Right atrium auricular region (tissue), 2 donors: ENCODE measurements at regions not wholly inside any gene's neighbourhood (a gene's known extent, or its start where the extent isn't known, plus 50 kb on each side); places are given as distances from the start of the nearest gene placed in this dataset.

Experiments used
- DNase-seq: peaks from one replicate; pipeline ENCODE4 v3.0.0-alpha.2; 2019; ENCODE audit warnings: low spot score
- H3K27ac ChIP-seq, 2 donors: fragments of 200-600 bp; sonication (generic); 1 replicate in 1 of 2; 2 replicates in 1 of 2; pipeline ENCODE4 v1.5.1; 2016 to 2019
- H3K27me3 ChIP-seq, 2 donors: fragments of 200-600 bp; sonication (generic); one replicate each; pipeline versions ENCODE4 v1.5.1 to v1.6.0; 2017 to 2019
- H3K36me3 ChIP-seq: fragments of 200-600 bp; sonication (generic); one replicate; pipeline ENCODE4 v1.5.1; 2016
- H3K4me1 ChIP-seq, 2 donors: fragments of 200-600 bp; sonication (generic); one replicate each; pipeline versions ENCODE4 v1.5.1 to v1.6.0; 2017 to 2019
- H3K4me3 ChIP-seq, 2 donors: fragments of 200-600 bp; sonication (generic); 1 replicate in 1 of 2; 2 replicates in 1 of 2; pipeline ENCODE4 v1.5.1; 2017 to 2019; ENCODE audit warnings: mild to moderate bottlenecking in 1 of 2, moderate library complexity in 1 of 2
- H3K9me3 ChIP-seq, 2 donors: fragments of 200-600 bp; sonication (generic); one replicate each; pipeline ENCODE4 v1.5.1; 2019
- CTCF ChIP-seq, 2 donors: fragments of 200-600 bp; sonication (generic); IDR thresholded peaks; one replicate each; pipeline ENCODE4 v1.5.1; 2019; ENCODE audit warnings: antibody characterized with exemption in 2 of 2

GRCh38 chr20:12311094-12311865 lies 393.6 kb downstream of the BTBD3 start:
- Histone ChIP-seq H3K9me3 (peaks cover 0 to 8% of the 10 kb centered on the region in 2 donors), H3K4me3 (no peak overlapping the region), H3K36me3 (no peaks in the 10 kb centered on the region), H3K27ac (no peak overlapping the region), H3K27me3 (no peaks in the 10 kb centered on the region), H3K4me1 (no peaks in the 10 kb centered on the region)
- TF ChIP-seq CTCF (IDR thresholded peaks at IDR 0.05): no peak
- DNase-seq: no peak

GRCh38 chr20:12315652-12316051 lies 398.0 kb downstream of the BTBD3 start:
- no peaks in the 10 kb centered on the region for H3K36me3 ChIP-seq
- H3K9me3 ChIP-seq: no peaks in the 10 kb centered on the region
- no peak overlapping the region for H3K4me3 ChIP-seq
- H3K4me1 ChIP-seq: no peaks in the 10 kb centered on the region
- DNase-seq: no peak
- TF ChIP-seq CTCF (IDR thresholded peaks at IDR 0.05): no peak
- H3K27ac ChIP-seq: no peak overlapping the region
- no peaks in the 10 kb centered on the region for H3K27me3 ChIP-seq

GRCh38 chr20:12316794-12317193 lies 399.1 kb downstream of the BTBD3 start:
- Histone ChIP-seq H3K9me3 (no peaks in the 10 kb centered on the region), H3K27me3 (no peaks in the 10 kb centered on the region), H3K4me3 (no peak overlapping the region), H3K36me3 (no peaks in the 10 kb centered on the region), H3K27ac (no peak overlapping the region), H3K4me1 (no peaks in the 10 kb centered on the region)
- no peak for DNase-seq
- TF ChIP-seq CTCF (IDR thresholded peaks at IDR 0.05): no peak

- Histone ChIP-seq H3K4me3 (no peak overlapping the region), H3K36me3 (no peaks in the 10 kb centered on the region), H3K27ac (no peak overlapping the region), H3K27me3 (no peaks in the 10 kb centered on the region), H3K4me1 (no peaks in the 10 kb centered on the region), H3K9me3 (no peaks in the 10 kb centered on the region)
- DNase-seq: no peak
- TF ChIP-seq CTCF (IDR thresholded peaks at IDR 0.05): no peak
These were observed 399.7 kb downstream of the BTBD3 start for GRCh38 chr20:12317433-12317832.

DNA sequence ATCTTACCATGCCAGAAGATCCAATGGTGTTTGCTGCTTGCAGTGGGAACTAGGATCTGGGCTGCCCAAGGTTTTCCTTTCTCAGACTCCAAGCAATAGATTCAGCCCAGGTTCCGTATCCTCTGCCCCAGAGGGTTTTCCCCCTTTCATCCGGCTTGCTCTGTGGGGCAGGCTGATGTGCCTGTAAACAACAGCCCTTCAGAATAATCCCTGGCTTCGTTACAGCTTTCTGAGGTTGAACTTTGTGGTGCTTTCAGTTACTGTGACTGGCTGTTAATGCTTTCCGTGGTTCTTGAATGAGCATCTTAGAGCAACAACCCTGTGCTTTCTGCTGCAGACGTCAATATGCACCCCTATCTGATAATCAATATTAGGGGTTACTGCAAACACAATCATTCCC lies 400.4 kb downstream of the BTBD3 start:
- no peak for TF ChIP-seq CTCF (IDR thresholded peaks at IDR 0.05)
- DNase-seq: no peak
- Histone ChIP-seq H3K27ac (no peak overlapping the region), H3K27me3 (no peaks in the 10 kb centered on the region), H3K4me3 (no peak overlapping the region), H3K36me3 (no peaks in the 10 kb centered on the region), H3K9me3 (no peaks in the 10 kb centered on the region), H3K4me1 (no peaks in the 10 kb centered on the region)

- DNase-seq: no peak
- Histone ChIP-seq H3K36me3 (no peaks in the 10 kb centered on the region), H3K9me3 (no peaks in the 10 kb centered on the region), H3K4me3 (no peak overlapping the region), H3K4me1 (no peaks in the 10 kb centered on the region), H3K27ac (no peak overlapping the region), H3K27me3 (no peaks in the 10 kb centered on the region)
- no peak for TF ChIP-seq CTCF (IDR thresholded peaks at IDR 0.05)
These were observed 404.0 kb downstream of the BTBD3 start for GRCh38 chr20:12321736-12322135.
